Amniotic epithelial cell (primary cell): ENCODE measurements at regions not wholly inside any gene's neighbourhood (a gene's known extent, or its start where the extent isn't known, plus 50 kb on each side); places are given as distances from the start of the nearest gene placed in this dataset.
A peak's percentile ranks its signal among the peaks of the same experiment; 100 is the strongest.

Experiments
- DNase-seq: peaks from one replicate; pipeline ENCODE4 v3.0.0-alpha.2; 2010; ENCODE audit warnings: low read depth

- DNase-seq: no peak
Observed at GRCh38 chr11:71356904-71357303, 91.3 kb downstream of the DHCR7 start.

GRCh38 chr11:71356280-71356876 is 91.8 kb downstream of the DHCR7 start:
- no peak for DNase-seq

- DNase-seq: no peak
Observed at GRCh38 chr11:71355281-71355680, 92.9 kb downstream of the DHCR7 start.

GRCh38 chr11:71354394-71355105 is 93.6 kb downstream of the DHCR7 start:
- DNase-seq: no peak

GRCh38 chr11:71352748-71353147 is 95.4 kb downstream of the DHCR7 start:
- DNase-seq: no peak

GRCh38 chr11:71352226-71352625 is 96.0 kb downstream of the DHCR7 start:
- no peak for DNase-seq

- DNase-seq: no peak
Observed at GRCh38 chr11:71349627-71350026, 97.2 kb upstream of the SHANK2 start.

- no peak for DNase-seq
Observed at GRCh38 chr11:71343828-71344400, 91.5 kb upstream of the SHANK2 start.

- DNase-seq: peak; percentile 20
Observed at GRCh38 chr11:71342951-71343827, 90.8 kb upstream of the SHANK2 start.

- DNase-seq: peak; percentile 73
Observed at GRCh38 chr11:71342116-71342515, 89.7 kb upstream of the SHANK2 start.

GRCh38 chr11:71341596-71341995 is 89.2 kb upstream of the SHANK2 start:
- no peak for DNase-seq

GRCh38 chr11:71341173-71341572 is 88.8 kb upstream of the SHANK2 start:
- DNase-seq: no peak

- no peak for DNase-seq
Observed at GRCh38 chr11:71340086-71340606, 87.8 kb upstream of the SHANK2 start.

GRCh38 chr11:71339396-71339881 is 87.1 kb upstream of the SHANK2 start:
- DNase-seq: no peak

- peak; percentile 7 for DNase-seq
Observed at GRCh38 chr11:71338801-71339395, 86.5 kb upstream of the SHANK2 start.

- no peak for DNase-seq
Observed at GRCh38 chr11:71336996-71337754, 84.8 kb upstream of the SHANK2 start.

- no peak for DNase-seq
Observed at GRCh38 chr11:71336176-71336995, 84.0 kb upstream of the SHANK2 start.

GRCh38 chr11:71335371-71335770 is 83.0 kb upstream of the SHANK2 start:
- no peak for DNase-seq

- DNase-seq: no peak
Observed at GRCh38 chr11:71334191-71334590, 81.8 kb upstream of the SHANK2 start.

- DNase-seq: no peak
Observed at GRCh38 chr11:71333473-71333872, 81.1 kb upstream of the SHANK2 start.
